Mammary epithelial cell (primary cell): ENCODE measurements at regions not wholly inside any gene's neighbourhood (a gene's known extent, or its start where the extent isn't known, plus 50 kb on each side); places are given as distances from the start of the nearest gene placed in this dataset.
"Not testable (repeated sequence)": the region's sequence is repeated elsewhere in the genome, so short reads cannot be mapped to it uniquely, and the experiment has no call there.

ENCODE experiments used
- EZH2 ChIP-seq: IDR thresholded peaks from 2 replicates; pipeline ENCODE4 v1.6.1; 2012; ENCODE audit warnings: low read length, inconsistent platforms, borderline replicate concordance
- TF ChIP-seq, protein P1 (sequence below), 2 donors: IDR thresholded peaks in 1 of 2; conservative IDR thresholded peaks in 1 of 2; 2 replicates each; pipeline ENCODE4 v1.5.1; 2011 to 2012; ENCODE audit warnings: inconsistent platforms in 2 of 2, low read length in 2 of 2, mild to moderate bottlenecking in 2 of 2, control low read depth in 1 of 2, low read depth in 1 of 2; ENCODE audit not compliant: insufficient read depth in 1 of 2; ENCODE audit errors: extremely low read depth in 1 of 2

GRCh38 chr7:91729046-91729445, 151.5 kb downstream of the MTERF1 start:
- not testable (repeated sequence) for TF ChIP-seq EZH2
- TF ChIP-seq, protein P1, sequence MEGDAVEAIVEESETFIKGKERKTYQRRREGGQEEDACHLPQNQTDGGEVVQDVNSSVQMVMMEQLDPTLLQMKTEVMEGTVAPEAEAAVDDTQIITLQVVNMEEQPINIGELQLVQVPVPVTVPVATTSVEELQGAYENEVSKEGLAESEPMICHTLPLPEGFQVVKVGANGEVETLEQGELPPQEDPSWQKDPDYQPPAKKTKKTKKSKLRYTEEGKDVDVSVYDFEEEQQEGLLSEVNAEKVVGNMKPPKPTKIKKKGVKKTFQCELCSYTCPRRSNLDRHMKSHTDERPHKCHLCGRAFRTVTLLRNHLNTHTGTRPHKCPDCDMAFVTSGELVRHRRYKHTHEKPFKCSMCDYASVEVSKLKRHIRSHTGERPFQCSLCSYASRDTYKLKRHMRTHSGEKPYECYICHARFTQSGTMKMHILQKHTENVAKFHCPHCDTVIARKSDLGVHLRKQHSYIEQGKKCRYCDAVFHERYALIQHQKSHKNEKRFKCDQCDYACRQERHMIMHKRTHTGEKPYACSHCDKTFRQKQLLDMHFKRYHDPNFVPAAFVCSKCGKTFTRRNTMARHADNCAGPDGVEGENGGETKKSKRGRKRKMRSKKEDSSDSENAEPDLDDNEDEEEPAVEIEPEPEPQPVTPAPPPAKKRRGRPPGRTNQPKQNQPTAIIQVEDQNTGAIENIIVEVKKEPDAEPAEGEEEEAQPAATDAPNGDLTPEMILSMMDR (conservative IDR thresholded peaks at IDR 0.05 in 1 of 2, IDR thresholded peaks at IDR 0.05 in 1 of 2; ENCODE audit: extremely low read depth in 1 of 2, insufficient read depth in 1 of 2, low read depth in 1 of 2, low read length in 2 of 2), result not testable (repeated sequence)
